ENCODE measurements at regions not wholly inside any gene's neighbourhood (a gene's known extent, or its start where the extent isn't known, plus 50 kb on each side); places are given as distances from the start of the nearest gene placed in this dataset.

GRCh38 chr3:74390121-74390877 is 224.2 kb downstream of the CNTN3 start (continued):
- TF ChIP-seq E2F8 (IDR thresholded peaks at IDR 0.05; ENCODE audit: low read depth, partially characterized antibody): no peak

- ATAC-seq (no peak), DNase-seq (ENCODE audit: low read depth, low spot score) (no peak), FAIRE-seq (no peak)
- no peaks in the 10 kb centered on the region for H3K4me1 ChIP-seq (ENCODE audit: control insufficient read depth, insufficient read depth, low read length)
- ChIA-PET RAD21 (ENCODE audit: unreplicated experiment) (no interaction called here), SMC1A (ENCODE audit: uncharacterized antibody, unreplicated experiment) (no interaction called here), POLR2A (no interaction called here), CTCF (no interaction called here)
- no peak overlapping the region for H3K4me3 ChIP-seq
- WGBS (ENCODE audit: insufficient coverage, insufficient replicate concordance, low lambda C conversion rate, missing lambda C conversion rate): 4% methylated on average over 2 of the region's 2 CpGs
- no peaks in the 10 kb centered on the region for H3K9me3 ChIP-seq (replicated peaks; ENCODE audit: control insufficient read depth, insufficient read depth, low read length)
- no peaks in the 10 kb centered on the region for H4K20me1 ChIP-seq (ENCODE audit: control insufficient read depth, insufficient read depth)
- in situ Hi-C loops (cut with MboI) (no loop called here), intact Hi-C loops (cut with micrococcal nuclease; ENCODE audit: unreplicated experiment) (no loop called here)
- no peak overlapping the region for H3K4me2 ChIP-seq (ENCODE audit: control insufficient read depth, insufficient read depth)
- BruUV-seq (replicated peaks): no TSS peak
- no peaks in the 10 kb centered on the region for H3K36me3 ChIP-seq (ENCODE audit: control insufficient read depth in 2 of 2, insufficient read depth in 2 of 2, low read length in 1 of 2)
- H2AFZ ChIP-seq (ENCODE audit: control insufficient read depth, low read depth, low read length): no peak overlapping the region
- H3K79me2 ChIP-seq (ENCODE audit: control insufficient read depth, insufficient read depth, low read length): no peaks in the 10 kb centered on the region
- no peaks in the 10 kb centered on the region for H3K27me3 ChIP-seq (replicated peaks in 1 of 2; ENCODE audit: control insufficient read depth in 2 of 2, insufficient read depth in 2 of 2, low read length in 1 of 2)
- no peak overlapping the region for H3K27ac ChIP-seq (ENCODE audit: control insufficient read depth, insufficient read depth)
- H3K9ac ChIP-seq (ENCODE audit: control insufficient read depth, insufficient read depth, low read length): no peak overlapping the region
- TF ChIP-seq HCFC1 (IDR thresholded peaks at IDR 0.05; ENCODE audit: low read length) (no peak), IRF5 (IDR thresholded peaks at IDR 0.05; ENCODE audit: borderline replicate concordance) (no peak), ZBTB33 (IDR thresholded peaks at IDR 0.05) (no peak), ELK1 (IDR thresholded peaks at IDR 0.05; ENCODE audit: low read depth, low read length) (no peak), SIX5 (IDR thresholded peaks at IDR 0.05; ENCODE audit: low read depth, low read length, severe bottlenecking) (no peak), RCOR1 (conservative IDR thresholded peaks at IDR 0.05; ENCODE audit: low read depth, low read length) (no peak), IRF3 (IDR thresholded peaks at IDR 0.05) (no peak), EP300 (IDR thresholded peaks at IDR 0.05; ENCODE audit: borderline replicate concordance in 1 of 2, control insufficient read depth in 1 of 2, low read depth in 2 of 2, low read length in 2 of 2) (no peak), KDM1A (IDR thresholded peaks at IDR 0.05; ENCODE audit: borderline replicate concordance) (no peak)
Measured at GRCh38 chr3:74387111-74387735, 227.2 kb downstream of the CNTN3 start.

Data from GM12878 (cell line).